PC-9 (cell line): ENCODE measurements at regions not wholly inside any gene's neighbourhood (a gene's known extent, or its start where the extent isn't known, plus 50 kb on each side); places are given as distances from the start of the nearest gene placed in this dataset.

Experiments used
- EZH2 ChIP-seq: fragments of 200-600 bp; sonication (generic); IDR thresholded peaks from 2 replicates; pipeline ENCODE4 v1.8.0; 2017; ENCODE audit warnings: antibody characterized with exemption, low read depth
- TF ChIP-seq, protein P1 (sequence below): fragments of 200-600 bp; sonication (generic); conservative IDR thresholded peaks from 2 replicates; pipeline ENCODE4 v1.6.1; 2017; ENCODE audit warnings: mixed run types, antibody characterized with exemption, mild to moderate bottlenecking, moderate library complexity

DNA sequence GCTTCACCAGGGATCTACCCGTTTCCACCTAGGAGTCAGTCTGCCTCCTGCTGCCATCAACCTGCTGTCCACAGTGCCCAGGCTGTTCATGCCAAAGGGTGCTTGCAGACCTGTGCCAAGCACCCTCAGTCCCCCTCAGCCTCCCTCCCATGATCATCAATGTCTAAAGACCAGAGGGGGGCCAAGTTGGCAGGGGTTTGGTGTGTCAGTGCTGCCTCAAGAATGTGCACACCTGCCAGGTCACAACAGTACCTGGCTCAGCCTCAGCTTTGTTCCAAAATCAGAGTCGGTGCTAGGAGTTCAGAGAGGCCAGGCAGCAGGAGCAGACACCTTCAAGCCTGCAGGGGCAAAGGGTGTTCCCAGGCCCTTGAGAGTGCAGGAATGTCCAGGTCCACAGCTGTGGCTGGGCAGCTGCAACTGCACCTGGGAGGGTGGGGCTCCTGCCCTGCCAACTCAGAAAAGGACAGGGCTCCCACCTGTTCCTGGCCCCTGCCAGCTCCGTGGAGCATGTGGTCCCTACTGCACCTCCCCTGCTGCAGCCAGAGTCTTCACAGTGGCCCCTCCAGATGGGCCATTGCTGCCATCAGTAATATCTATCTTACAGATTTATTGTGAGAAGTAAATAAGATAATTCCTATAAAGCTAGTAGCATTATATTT lies 219.5 kb downstream of the POLR1F start:
- TF ChIP-seq, protein P1, sequence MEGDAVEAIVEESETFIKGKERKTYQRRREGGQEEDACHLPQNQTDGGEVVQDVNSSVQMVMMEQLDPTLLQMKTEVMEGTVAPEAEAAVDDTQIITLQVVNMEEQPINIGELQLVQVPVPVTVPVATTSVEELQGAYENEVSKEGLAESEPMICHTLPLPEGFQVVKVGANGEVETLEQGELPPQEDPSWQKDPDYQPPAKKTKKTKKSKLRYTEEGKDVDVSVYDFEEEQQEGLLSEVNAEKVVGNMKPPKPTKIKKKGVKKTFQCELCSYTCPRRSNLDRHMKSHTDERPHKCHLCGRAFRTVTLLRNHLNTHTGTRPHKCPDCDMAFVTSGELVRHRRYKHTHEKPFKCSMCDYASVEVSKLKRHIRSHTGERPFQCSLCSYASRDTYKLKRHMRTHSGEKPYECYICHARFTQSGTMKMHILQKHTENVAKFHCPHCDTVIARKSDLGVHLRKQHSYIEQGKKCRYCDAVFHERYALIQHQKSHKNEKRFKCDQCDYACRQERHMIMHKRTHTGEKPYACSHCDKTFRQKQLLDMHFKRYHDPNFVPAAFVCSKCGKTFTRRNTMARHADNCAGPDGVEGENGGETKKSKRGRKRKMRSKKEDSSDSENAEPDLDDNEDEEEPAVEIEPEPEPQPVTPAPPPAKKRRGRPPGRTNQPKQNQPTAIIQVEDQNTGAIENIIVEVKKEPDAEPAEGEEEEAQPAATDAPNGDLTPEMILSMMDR = no peak
- TF ChIP-seq EZH2 = no peak
